ENCODE measurements at regions not wholly inside any gene's neighbourhood (a gene's known extent, or its start where the extent isn't known, plus 50 kb on each side); places are given as distances from the start of the nearest gene placed in this dataset.

GRCh38 chr2:234852941-234853340 is 98.9 kb upstream of the SH3BP4 start:
- no peaks in the 10 kb centered on the region for H3K9me3 ChIP-seq
- H3K36me3 ChIP-seq: no peaks in the 10 kb centered on the region
- no peak for DNase-seq (ENCODE audit: low spot score)
- TF ChIP-seq CTCF (IDR thresholded peaks at IDR 0.05): no peak
- WGBS: 88% methylated on average over 5 of the region's 5 CpGs
- no peak overlapping the region for H3K27ac ChIP-seq
- intact Hi-C loops (cut with DNase I): no loop called here
- no peaks in the 10 kb centered on the region for H3K4me1 ChIP-seq (replicated peaks)
- no peak overlapping the region for H3K4me3 ChIP-seq
- H3K27me3 ChIP-seq (replicated peaks; ENCODE audit: insufficient read depth): no peaks in the 10 kb centered on the region

- H3K27me3 ChIP-seq (replicated peaks; ENCODE audit: insufficient read depth): no peaks in the 10 kb centered on the region
- no peaks in the 10 kb centered on the region for H3K9me3 ChIP-seq
- H3K36me3 ChIP-seq: no peaks in the 10 kb centered on the region
- intact Hi-C loops (cut with DNase I): no loop called here
- TF ChIP-seq POLR2A (IDR thresholded peaks at IDR 0.05) (no peak), CTCF (IDR thresholded peaks at IDR 0.05) (no peak), POLR2AphosphoS5 (IDR thresholded peaks at IDR 0.05) (no peak)
- DNase-seq (ENCODE audit: low spot score): no peak
- no peak overlapping the region for H3K4me3 ChIP-seq
- 95% methylated on average over 1 of the region's 1 CpG for WGBS
- no peak overlapping the region for H3K27ac ChIP-seq
- no peaks in the 10 kb centered on the region for H3K4me1 ChIP-seq (replicated peaks)
These were observed 99.8 kb upstream of the SH3BP4 start for GRCh38 chr2:234852035-234852434.

- Histone ChIP-seq H3K27ac (no peak overlapping the region), H3K4me3 (no peak overlapping the region), H3K4me1 (replicated peaks) (no peaks in the 10 kb centered on the region), H3K9me3 (no peaks in the 10 kb centered on the region), H3K36me3 (no peaks in the 10 kb centered on the region), H3K27me3 (replicated peaks; ENCODE audit: insufficient read depth) (no peaks in the 10 kb centered on the region)
- DNase-seq (ENCODE audit: low spot score): no peak
- no peak for TF ChIP-seq CTCF (IDR thresholded peaks at IDR 0.05)
- no peak for TF ChIP-seq POLR2AphosphoS5 (IDR thresholded peaks at IDR 0.05)
- no peak for TF ChIP-seq POLR2A (IDR thresholded peaks at IDR 0.05)
- intact Hi-C loops (cut with DNase I): no loop called here
- 93% methylated on average over 5 of the region's 5 CpGs for WGBS
These were observed 100.4 kb upstream of the SH3BP4 start for GRCh38 chr2:234851451-234851850.

GRCh38 chr2:234850818-234851217 is 101.0 kb upstream of the SH3BP4 start:
- DNase-seq (ENCODE audit: low spot score): no peak
- Histone ChIP-seq H3K27ac (no peak overlapping the region), H3K4me1 (replicated peaks) (no peaks in the 10 kb centered on the region), H3K27me3 (replicated peaks; ENCODE audit: insufficient read depth) (no peaks in the 10 kb centered on the region), H3K9me3 (no peaks in the 10 kb centered on the region), H3K4me3 (no peak overlapping the region), H3K36me3 (no peaks in the 10 kb centered on the region)
- intact Hi-C loops (cut with DNase I): no loop called here
- TF ChIP-seq CTCF (IDR thresholded peaks at IDR 0.05): no peak
- TF ChIP-seq POLR2AphosphoS5 (IDR thresholded peaks at IDR 0.05): no peak
- no peak for TF ChIP-seq POLR2A (IDR thresholded peaks at IDR 0.05)
- WGBS: 94% methylated on average over 5 of the region's 5 CpGs

GRCh38 chr2:234849678-234850077 is 102.1 kb upstream of the SH3BP4 start:
- no peak overlapping the region for H3K4me3 ChIP-seq
- no peaks in the 10 kb centered on the region for H3K36me3 ChIP-seq
- no peak overlapping the region for H3K27ac ChIP-seq
- H3K9me3 ChIP-seq: no peaks in the 10 kb centered on the region
- H3K4me1 ChIP-seq (replicated peaks): no peaks in the 10 kb centered on the region
- no peak for TF ChIP-seq CTCF (IDR thresholded peaks at IDR 0.05)
- no peak for TF ChIP-seq POLR2A (IDR thresholded peaks at IDR 0.05)
- TF ChIP-seq POLR2AphosphoS5 (IDR thresholded peaks at IDR 0.05): no peak
- 57% methylated on average over 4 of the region's 4 CpGs for WGBS
- H3K27me3 ChIP-seq (replicated peaks; ENCODE audit: insufficient read depth): no peaks in the 10 kb centered on the region
- intact Hi-C loops (cut with DNase I): no loop called here
- DNase-seq (ENCODE audit: low spot score): no peak
